NCI-H2029 (cell line): ENCODE measurements at regions not wholly inside any gene's neighbourhood (a gene's known extent, or its start where the extent isn't known, plus 50 kb on each side); places are given as distances from the start of the nearest gene placed in this dataset.
A peak's percentile ranks its signal among the peaks of the same experiment; 100 is the strongest.
"Not testable (repeated sequence)": the region's sequence is repeated elsewhere in the genome, so short reads cannot be mapped to it uniquely, and the experiment has no call there.

Experiments
- DNase-seq: peaks from one replicate; lab custom pipeline; 2025; lab: John Stamatoyannopoulos, UW

- peak; percentile 94 for DNase-seq
Observed at GRCh38 chr11:13135385-13136271, 126.5 kb downstream of the RASSF10 start.

- no peak for DNase-seq
Observed at GRCh38 chr11:13136272-13136596, 127.1 kb downstream of the RASSF10 start.

GRCh38 chr11:13137844-13138301, 128.8 kb downstream of the RASSF10 start:
- no peak for DNase-seq

GRCh38 chr11:13139085-13139484, 130.0 kb downstream of the RASSF10 start:
- DNase-seq = not testable (repeated sequence)

- peak; percentile 76 for DNase-seq
Observed at GRCh38 chr11:13140028-13140870, 131.1 kb downstream of the RASSF10 start.

- peak; percentile 54 for DNase-seq
Observed at GRCh38 chr11:13140873-13141655, 131.9 kb downstream of the RASSF10 start.

GRCh38 chr11:13141731-13142709, 132.9 kb downstream of the RASSF10 start:
- DNase-seq = no peak

GRCh38 chr11:13143486-13144297, 133.9 kb upstream of the BMAL1 start:
- no peak for DNase-seq

- DNase-seq = no peak
Observed at GRCh38 chr11:13145461-13145860, 132.1 kb upstream of the BMAL1 start.

- DNase-seq = no peak
Observed at GRCh38 chr11:13149991-13150390, 127.6 kb upstream of the BMAL1 start.

GRCh38 chr11:13150487-13150886, 127.1 kb upstream of the BMAL1 start:
- DNase-seq = no peak

GRCh38 chr11:13152264-13152663, 125.3 kb upstream of the BMAL1 start:
- DNase-seq = no peak

GRCh38 chr11:13152736-13153541, 124.7 kb upstream of the BMAL1 start:
- peak; percentile 12 for DNase-seq

- DNase-seq = not testable (repeated sequence)
Observed at GRCh38 chr11:13154374-13154773, 123.2 kb upstream of the BMAL1 start.

- no peak for DNase-seq
Observed at GRCh38 chr11:13160346-13160745, 117.2 kb upstream of the BMAL1 start.

GRCh38 chr11:13160806-13161205, 116.8 kb upstream of the BMAL1 start:
- DNase-seq = no peak

GRCh38 chr11:13163158-13163557, 114.4 kb upstream of the BMAL1 start:
- DNase-seq = no peak

- DNase-seq = no peak
Observed at GRCh38 chr11:13166036-13166435, 111.6 kb upstream of the BMAL1 start.

GRCh38 chr11:13168271-13168670, 109.3 kb upstream of the BMAL1 start:
- DNase-seq = no peak
